ENCODE measurements at regions not wholly inside any gene's neighbourhood (a gene's known extent, or its start where the extent isn't known, plus 50 kb on each side); places are given as distances from the start of the nearest gene placed in this dataset.

GRCh38 chr1:222989443-222989842 is 153.6 kb downstream of the TLR5 start:
- TF ChIP-seq CTCF (IDR thresholded peaks at IDR 0.05), result no peak
- TF ChIP-seq TEAD4 (IDR thresholded peaks at IDR 0.05; ENCODE audit: borderline replicate concordance, insufficient read depth), result no peak
- TF ChIP-seq GABPA (IDR thresholded peaks at IDR 0.05; ENCODE audit: low read depth), result no peak
- TF ChIP-seq JUND (IDR thresholded peaks at IDR 0.05), result no peak
- TF ChIP-seq TAF1 (IDR thresholded peaks at IDR 0.05; ENCODE audit: borderline replicate concordance, low read depth, low read length), result no peak
- TF ChIP-seq YY1 (IDR thresholded peaks at IDR 0.05; ENCODE audit: low read depth), result no peak
- TF ChIP-seq POLR2AphosphoS5 (IDR thresholded peaks at IDR 0.05; ENCODE audit: low read depth, low read length), result no peak
- TF ChIP-seq EP300 (IDR thresholded peaks at IDR 0.05; ENCODE audit: borderline replicate concordance in 1 of 2, low read depth in 1 of 2, low read length in 1 of 2), result no peak
